DOHH2 (cell line): ENCODE measurements at regions not wholly inside any gene's neighbourhood (a gene's known extent, or its start where the extent isn't known, plus 50 kb on each side); places are given as distances from the start of the nearest gene placed in this dataset.

Experiments
- EZH2phosphoT487 ChIP-seq: fragments of 200-600 bp; sonication (generic); IDR thresholded peaks from 2 replicates; pipeline ENCODE4 v1.6.1; 2017; ENCODE audit warnings: borderline replicate concordance, mild to moderate bottlenecking, antibody characterized with exemption, low read length, moderate library complexity, mixed read lengths
- TF ChIP-seq, protein P1 (sequence below): fragments of 200-600 bp; sonication (generic); IDR thresholded peaks from one replicate; pipeline ENCODE4 v1.5.1; 2014; ENCODE audit warnings: antibody characterized with exemption, mild to moderate bottlenecking, low read depth, low read length; ENCODE audit not compliant: poor library complexity, severe bottlenecking

DNA sequence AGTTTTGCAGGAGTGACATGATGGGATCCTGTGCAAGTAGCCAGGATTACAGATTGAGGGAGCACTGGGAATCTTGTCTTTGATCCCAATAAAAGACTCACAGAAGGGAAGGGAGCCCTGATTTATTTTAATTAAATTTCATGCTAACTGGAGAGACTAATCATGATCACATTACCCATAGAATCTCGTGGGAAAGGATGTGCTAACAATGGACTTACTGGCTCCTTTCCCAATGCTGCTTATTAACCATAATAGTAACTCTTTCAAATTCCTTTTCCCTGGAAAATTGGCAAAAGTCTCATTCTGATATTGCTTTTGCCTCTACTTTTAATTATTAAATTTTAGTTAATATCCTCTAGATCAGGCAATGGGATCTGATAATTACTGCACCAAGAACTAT lies 174.8 kb upstream of the AVPR1A start:
- TF ChIP-seq, protein P1, sequence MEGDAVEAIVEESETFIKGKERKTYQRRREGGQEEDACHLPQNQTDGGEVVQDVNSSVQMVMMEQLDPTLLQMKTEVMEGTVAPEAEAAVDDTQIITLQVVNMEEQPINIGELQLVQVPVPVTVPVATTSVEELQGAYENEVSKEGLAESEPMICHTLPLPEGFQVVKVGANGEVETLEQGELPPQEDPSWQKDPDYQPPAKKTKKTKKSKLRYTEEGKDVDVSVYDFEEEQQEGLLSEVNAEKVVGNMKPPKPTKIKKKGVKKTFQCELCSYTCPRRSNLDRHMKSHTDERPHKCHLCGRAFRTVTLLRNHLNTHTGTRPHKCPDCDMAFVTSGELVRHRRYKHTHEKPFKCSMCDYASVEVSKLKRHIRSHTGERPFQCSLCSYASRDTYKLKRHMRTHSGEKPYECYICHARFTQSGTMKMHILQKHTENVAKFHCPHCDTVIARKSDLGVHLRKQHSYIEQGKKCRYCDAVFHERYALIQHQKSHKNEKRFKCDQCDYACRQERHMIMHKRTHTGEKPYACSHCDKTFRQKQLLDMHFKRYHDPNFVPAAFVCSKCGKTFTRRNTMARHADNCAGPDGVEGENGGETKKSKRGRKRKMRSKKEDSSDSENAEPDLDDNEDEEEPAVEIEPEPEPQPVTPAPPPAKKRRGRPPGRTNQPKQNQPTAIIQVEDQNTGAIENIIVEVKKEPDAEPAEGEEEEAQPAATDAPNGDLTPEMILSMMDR: no peak
- no peak for TF ChIP-seq EZH2phosphoT487
